Kasumi-1 (cell line): ENCODE measurements at regions not wholly inside any gene's neighbourhood (a gene's known extent, or its start where the extent isn't known, plus 50 kb on each side); places are given as distances from the start of the nearest gene placed in this dataset.
A peak's percentile ranks its signal among the peaks of the same experiment; 100 is the strongest.

Source experiments
- DNase-seq, 2 experiments: peaks; one replicate each; lab custom pipeline; 2025; lab: John Stamatoyannopoulos, UW

DNA sequence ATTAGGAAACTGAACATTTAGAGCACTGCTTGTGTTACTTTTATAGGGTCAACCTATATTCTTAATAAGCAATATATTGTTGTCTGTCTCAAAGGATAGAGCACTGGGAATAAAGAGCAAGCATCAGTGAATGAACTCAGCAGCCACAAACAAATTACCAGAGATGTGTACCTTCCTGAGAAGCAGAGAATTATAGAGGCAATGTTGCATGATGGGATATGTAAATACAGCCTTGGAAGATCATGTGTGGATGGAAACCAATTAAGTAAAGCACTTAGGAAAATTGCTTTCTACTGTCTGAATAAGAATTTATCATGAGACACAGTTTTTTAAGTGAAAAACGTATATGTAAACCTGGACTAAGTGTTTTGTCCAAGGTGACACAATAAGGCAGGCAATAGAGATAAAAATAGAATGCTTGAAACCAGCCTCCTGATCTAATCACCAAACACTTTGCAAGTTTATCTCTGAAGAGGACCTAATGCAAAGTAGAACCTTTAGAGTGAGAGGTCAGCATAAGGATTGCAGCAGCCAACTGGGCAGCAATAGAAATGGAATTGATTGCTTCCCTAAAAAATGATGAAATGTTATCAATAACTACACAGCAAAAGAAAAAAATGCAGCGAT, 848.0 kb downstream of the TUSC7 start:
- no peak for DNase-seq

GRCh38 chr3:117558681-117559080, 849.1 kb downstream of the TUSC7 start:
- no peak for DNase-seq

DNA sequence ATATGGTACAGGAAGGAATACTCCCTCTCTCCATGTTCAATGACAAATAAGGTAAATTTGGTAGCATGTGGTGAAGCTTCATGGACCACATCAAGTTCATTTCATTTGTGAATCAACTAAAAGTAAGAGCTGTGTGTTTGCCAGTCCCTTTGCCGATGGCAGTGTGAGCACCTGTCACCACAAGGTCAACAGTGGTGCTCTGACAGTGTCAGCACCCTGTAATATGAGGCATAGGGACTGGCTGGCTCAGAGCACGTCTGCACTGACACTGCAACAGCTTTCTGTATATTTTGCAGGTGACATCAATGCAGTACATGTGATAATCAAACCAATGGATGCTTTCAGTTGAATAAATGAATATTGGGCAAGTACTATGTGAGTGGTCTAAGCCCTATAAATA, 852.4 kb downstream of the TUSC7 start:
- DNase-seq = no peak

DNA sequence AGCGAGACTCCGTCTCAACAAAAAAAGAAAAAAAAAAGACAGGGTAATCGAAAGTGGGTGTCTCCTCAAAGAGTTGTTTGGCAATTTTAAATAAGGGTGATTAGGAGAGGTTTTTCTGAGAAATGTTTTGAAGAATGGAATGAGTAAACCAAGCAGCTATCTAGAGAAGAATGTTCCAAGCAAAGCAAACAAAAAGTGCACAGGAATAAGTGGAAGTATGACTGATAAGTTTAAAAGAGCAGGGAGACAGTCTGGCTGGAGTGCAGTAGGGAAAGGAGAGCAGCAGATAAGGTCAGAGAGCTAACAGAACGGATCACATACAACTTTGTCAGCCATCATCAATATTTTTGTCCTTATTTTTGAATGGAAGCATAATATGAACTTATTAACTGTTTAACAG, 853.5 kb downstream of the TUSC7 start:
- no peak for DNase-seq

GRCh38 chr3:117565777-117566176, 856.2 kb downstream of the TUSC7 start:
- no peak for DNase-seq

- peak; percentile 20 to 30 for DNase-seq
These were observed 857.3 kb downstream of the TUSC7 start for GRCh38 chr3:117566926-117567325.

DNA sequence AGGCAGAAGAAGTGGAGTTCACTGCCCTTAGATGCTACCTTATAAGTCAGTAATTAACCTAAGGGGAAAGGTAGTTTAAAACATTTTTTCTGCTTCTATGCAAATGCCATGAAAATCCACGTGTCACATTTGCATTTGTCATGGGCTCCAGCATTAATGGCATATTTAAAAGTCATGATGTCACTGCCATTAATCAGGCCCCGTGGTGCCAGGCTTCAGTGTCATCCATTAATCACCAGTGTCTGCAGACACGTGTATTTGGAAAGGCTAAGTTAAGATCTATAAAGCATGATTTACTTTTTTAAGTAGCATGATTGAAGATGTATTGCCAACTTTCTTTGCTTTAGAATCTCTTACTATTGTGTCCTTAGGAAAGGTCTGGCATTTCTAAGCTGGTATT, 857.8 kb downstream of the TUSC7 start:
- DNase-seq = no peak

DNA sequence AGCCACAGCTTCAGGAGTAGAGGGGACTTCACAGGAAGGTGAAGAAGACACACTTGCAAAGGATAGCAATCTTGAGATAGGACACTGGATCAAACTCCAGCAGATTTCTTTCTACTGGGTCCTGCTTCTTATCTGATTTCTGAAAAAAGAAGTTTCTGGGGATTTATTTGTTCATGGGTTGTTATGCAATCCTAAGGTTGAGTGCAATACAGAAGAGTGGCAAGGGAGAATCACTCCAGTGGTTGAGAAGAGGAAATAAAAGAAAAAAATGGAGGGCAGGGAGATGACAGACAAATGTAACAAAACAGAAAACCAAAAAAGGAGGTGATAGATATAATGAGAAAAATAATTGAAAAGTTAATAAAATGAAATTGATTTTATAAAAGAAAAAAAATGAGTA, 858.3 kb downstream of the TUSC7 start:
- peak in 1 of 2 experiments; percentile 9 for DNase-seq

- DNase-seq = no peak
These were observed 863.2 kb downstream of the TUSC7 start for GRCh38 chr3:117572786-117573185.

GRCh38 chr3:117580806-117581205, 871.2 kb downstream of the TUSC7 start:
- DNase-seq = no peak

DNA sequence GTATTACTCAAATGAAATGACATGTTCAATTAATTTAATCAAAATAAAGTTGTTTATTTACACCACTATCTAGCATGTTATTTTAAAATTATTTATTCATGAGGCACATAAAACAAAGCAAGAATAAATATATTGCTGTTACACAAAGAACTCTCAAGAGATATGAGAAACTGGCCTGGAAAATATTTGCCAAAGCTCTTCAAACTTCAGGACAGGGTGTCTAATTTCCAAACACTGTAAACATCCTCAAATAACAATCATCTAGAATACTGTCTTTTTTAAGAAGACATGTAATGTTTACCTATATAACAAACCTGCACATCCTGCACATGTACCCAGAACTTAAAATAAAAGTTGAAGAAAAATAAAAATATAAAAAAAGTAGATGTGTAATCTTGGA, 876.6 kb downstream of the TUSC7 start:
- no peak for DNase-seq

- no peak for DNase-seq
These were observed 877.8 kb downstream of the TUSC7 start for GRCh38 chr3:117587416-117587815.

DNA sequence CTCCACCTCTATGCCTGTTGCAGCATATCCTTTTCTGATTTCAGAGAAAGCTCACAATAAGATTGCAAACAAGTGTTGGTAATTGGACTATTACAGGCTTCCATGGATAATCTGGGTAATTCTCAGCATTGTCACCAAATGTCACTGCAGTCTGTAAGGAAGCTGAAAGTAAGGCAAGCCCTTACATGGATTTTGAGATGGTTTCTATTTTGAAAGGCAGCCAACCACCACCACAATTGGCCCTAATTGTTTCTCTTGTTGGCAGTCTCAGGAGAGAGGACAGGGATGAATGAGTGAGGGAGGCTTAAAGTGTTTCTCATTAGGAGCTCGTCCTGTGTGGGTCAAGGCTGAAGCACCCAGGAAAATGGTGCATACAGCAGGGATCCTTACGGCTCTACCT, 879.9 kb downstream of the TUSC7 start:
- DNase-seq = no peak

- no peak for DNase-seq
These were observed 886.0 kb downstream of the TUSC7 start for GRCh38 chr3:117595615-117596014.

GRCh38 chr3:117596503-117596902, 886.9 kb downstream of the TUSC7 start:
- no peak for DNase-seq

DNA sequence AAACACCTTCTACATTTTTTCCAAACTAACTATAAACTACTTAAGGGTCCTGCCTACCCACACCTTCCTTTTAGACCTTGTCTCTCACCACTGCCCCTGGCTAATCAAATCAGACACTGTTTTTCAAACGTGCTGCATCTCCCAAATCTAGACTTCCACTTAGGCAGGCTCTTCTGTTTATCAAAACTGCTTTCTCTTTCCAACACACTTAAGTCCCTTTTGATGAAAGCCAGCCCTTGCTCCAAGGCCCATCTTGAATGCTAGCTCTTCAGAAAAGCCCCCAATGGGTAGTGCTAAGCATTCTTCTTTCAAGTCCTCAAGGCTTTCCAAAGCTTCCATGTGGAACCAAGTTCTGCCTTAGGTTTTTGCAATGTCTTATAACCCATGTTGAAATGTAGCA, 888.3 kb downstream of the TUSC7 start:
- no peak for DNase-seq

- DNase-seq = no peak
These were observed 890.5 kb downstream of the TUSC7 start for GRCh38 chr3:117600112-117600511.

- no peak for DNase-seq
These were observed 891.1 kb downstream of the TUSC7 start for GRCh38 chr3:117600666-117601065.

- DNase-seq = no peak
These were observed 892.6 kb downstream of the TUSC7 start for GRCh38 chr3:117602058-117602644.

- peak; percentile 76 to 82 for DNase-seq
These were observed 893.5 kb downstream of the TUSC7 start for GRCh38 chr3:117603097-117603496.

DNA sequence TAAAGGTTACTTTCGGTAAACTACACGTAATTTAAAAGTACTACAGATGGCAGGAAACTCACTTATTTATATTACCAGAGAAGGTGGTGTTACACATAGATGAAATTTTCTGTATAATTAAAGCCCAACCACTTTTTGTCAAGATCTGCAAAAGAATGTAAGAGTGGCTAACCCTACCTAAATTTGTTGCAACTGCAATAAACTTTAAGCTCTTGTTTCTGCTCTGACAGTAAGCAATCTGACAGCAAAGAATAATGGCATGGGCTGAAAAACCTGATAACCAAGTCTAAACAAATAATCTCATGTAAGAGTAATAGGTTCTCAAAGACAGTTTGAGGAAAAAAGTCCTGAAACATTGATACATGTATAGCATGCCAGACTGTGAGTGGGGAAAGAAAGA, 897.3 kb downstream of the TUSC7 start:
- DNase-seq = no peak

DNA sequence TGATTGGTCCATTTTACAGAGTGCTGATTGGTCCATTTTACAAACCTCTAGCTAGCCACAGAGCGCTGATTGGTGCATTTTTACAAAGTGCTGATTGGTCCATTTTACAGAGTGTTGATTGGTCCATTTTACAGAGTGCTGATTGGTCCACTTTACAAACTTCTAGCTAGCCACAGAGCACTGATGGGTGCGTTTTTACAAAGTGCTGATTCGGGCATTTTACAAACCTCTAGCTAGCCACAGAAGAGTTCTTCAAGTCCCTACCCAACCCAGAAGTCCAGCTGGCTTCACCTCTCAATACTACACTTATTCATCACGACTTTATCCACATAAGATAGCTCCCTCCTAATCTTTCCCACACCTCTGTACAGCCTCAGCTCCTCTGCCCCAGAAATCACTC, 899.8 kb downstream of the TUSC7 start:
- DNase-seq = no peak

DNA sequence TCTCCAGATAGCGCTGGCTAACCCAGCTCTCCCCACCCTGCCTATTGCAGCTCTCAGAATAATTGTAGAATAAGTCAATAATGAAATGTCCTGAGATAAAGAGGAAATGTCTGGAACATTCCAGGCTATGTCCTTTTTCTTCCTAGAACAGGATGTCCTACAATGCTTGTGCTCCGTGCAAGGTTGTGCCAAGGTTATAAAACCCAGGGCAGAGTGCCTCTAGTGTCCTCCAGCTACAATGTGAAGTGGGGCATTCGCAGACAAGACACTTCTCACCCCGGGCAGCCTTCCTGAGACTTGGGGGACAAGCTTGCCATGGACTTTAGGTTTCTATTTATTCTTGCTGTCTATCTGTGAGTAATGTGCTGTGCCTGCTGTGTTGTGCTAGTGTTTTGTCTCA, 900.6 kb downstream of the TUSC7 start:
- DNase-seq = no peak

GRCh38 chr3:117611211-117611610, 901.6 kb downstream of the TUSC7 start:
- DNase-seq = no peak
